Upper lobe of left lung (tissue), 6 donors: ENCODE measurements at regions not wholly inside any gene's neighbourhood (a gene's known extent, or its start where the extent isn't known, plus 50 kb on each side); places are given as distances from the start of the nearest gene placed in this dataset.

Experiments
- ATAC-seq, 2 donors: fragments of 200-7000 bp; cut with Tn5 transposase; one replicate each; pipeline ENCODE4 v1.9.1; 2022; ENCODE audit warnings: mild to moderate bottlenecking in 2 of 2, moderate library complexity in 2 of 2; ENCODE audit not compliant: low FRiP score in 2 of 2
- DNase-seq, 2 donors: peaks; one replicate each; pipeline ENCODE4 v3.0.0-alpha.2; 2019 to 2020
- H3K27ac ChIP-seq, 4 donors: fragments of 200-600 bp; sonication (generic); one replicate each; pipeline ENCODE4 v1.5.1; 2016 to 2019
- H3K27me3 ChIP-seq, 4 donors: fragments of 200-600 bp; sonication (generic); one replicate each; pipeline ENCODE4 v1.5.1; 2017 to 2019
- H3K36me3 ChIP-seq, 4 donors: fragments of 200-600 bp; sonication (generic); one replicate each; pipeline ENCODE4 v1.5.1; 2016 to 2019
- H3K4me1 ChIP-seq, 4 donors: fragments of 200-600 bp; sonication (generic); one replicate each; pipeline ENCODE4 v1.5.1; 2018 to 2019
- H3K4me3 ChIP-seq, 4 donors: fragments of 200-600 bp; sonication (generic); one replicate each; pipeline ENCODE4 v1.5.1; 2017 to 2019; ENCODE audit warnings: mild to moderate bottlenecking in 2 of 4, moderate library complexity in 1 of 4
- H3K9me3 ChIP-seq, 4 donors: fragments of 200-600 bp; sonication (generic); one replicate each; pipeline ENCODE4 v1.5.1; 2018 to 2019
- CTCF ChIP-seq, 6 experiments: fragments of 450-650 bp in 4 of 6; fragments of 200-600 bp in 2 of 6; sonication (generic) in 2 of 6; IDR thresholded peaks; one replicate each; pipeline ENCODE4 v1.5.1; 2016 to 2019; ENCODE audit warnings: antibody characterized with exemption in 6 of 6
- EP300 ChIP-seq, 4 donors: sonication (generic); formaldehyde crosslinking; IDR thresholded peaks; one replicate each; pipeline ENCODE4 v1.5.1; 2017; ENCODE audit warnings: antibody characterized with exemption in 4 of 4, control low read depth in 2 of 4
- POLR2A ChIP-seq, 4 donors: fragments of 450-650 bp; IDR thresholded peaks; one replicate each; pipeline ENCODE4 v1.5.1; 2016 to 2017; ENCODE audit warnings: antibody characterized with exemption in 4 of 4, mild to moderate bottlenecking in 2 of 4
- POLR2AphosphoS5 ChIP-seq, 2 donors: sonication (generic); formaldehyde crosslinking; IDR thresholded peaks; one replicate each; pipeline ENCODE4 v1.5.1; 2017; ENCODE audit warnings: antibody characterized with exemption in 2 of 2
- WGBS, 2 donors: methylation state at CpG; one replicate each; pipeline ENCODE4 v1.1.5; 2017 to 2018; 5-methylcytosine and 5-hydroxymethylcytosine counted together
- donor health status: DM: no; HTN: no; CAD: no; lungs with moderate emphysema.
- donor health status: DM: no; HTN: yes; CAD: no; lungs with severe emphysema.

GRCh38 chr14:24690492-24690891 is 56.5 kb upstream of the GZMB start:
- Histone ChIP-seq H3K9me3 (no peaks in the 10 kb centered on the region), H3K27me3 (no peaks in the 10 kb centered on the region), H3K36me3 (no peaks in the 10 kb centered on the region), H3K27ac (no peak overlapping the region), H3K4me3 (no peak overlapping the region), H3K4me1 (peaks cover 0 to 2% (median 0%) of the 10 kb centered on the region in 4 donors)
- ATAC-seq (no peak), DNase-seq (no peak)
- no peak for TF ChIP-seq EP300 (IDR thresholded peaks at IDR 0.05)
- no peak for TF ChIP-seq POLR2A (IDR thresholded peaks at IDR 0.05)
- no peak for TF ChIP-seq POLR2AphosphoS5 (IDR thresholded peaks at IDR 0.05)
- no peak for TF ChIP-seq CTCF (IDR thresholded peaks at IDR 0.05)
- WGBS, 2 donors = 63 to 67% methylated on average over 3 to 4 of the region's 4 CpGs

DNA sequence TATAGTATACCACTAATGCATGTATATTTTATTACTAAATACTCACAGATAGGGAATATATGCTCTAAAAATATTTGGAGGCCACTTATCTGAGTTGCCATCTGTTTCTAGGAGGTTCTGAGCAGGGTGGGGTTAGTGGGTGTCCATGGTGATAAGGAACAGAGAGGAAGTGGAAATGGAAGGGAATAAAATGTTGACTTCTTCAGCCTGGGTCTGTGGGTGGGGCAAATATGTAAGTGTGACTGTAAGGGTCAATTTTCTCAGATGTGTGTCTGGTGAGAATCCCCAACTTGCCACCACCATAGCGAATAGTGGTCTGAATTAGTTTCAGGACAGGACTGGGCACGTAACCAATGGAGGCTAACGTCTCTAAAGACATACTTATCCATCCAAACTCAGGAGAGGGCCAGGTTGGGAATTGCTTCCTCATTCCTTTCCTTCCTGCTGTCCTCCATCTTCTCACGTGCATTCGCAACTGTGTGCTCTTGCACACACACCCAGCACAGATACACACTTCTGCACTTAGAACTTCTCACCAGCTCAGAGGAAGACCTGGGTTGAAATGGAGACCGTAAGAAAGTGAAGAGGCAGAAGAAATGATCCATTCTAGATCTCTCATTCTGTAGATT is 54.2 kb upstream of the GZMB start:
- DNase-seq = no peak
- Histone ChIP-seq H3K27ac (no peak overlapping the region), H3K9me3 (no peaks in the 10 kb centered on the region), H3K4me3 (no peak overlapping the region), H3K4me1 (no peaks in the 10 kb centered on the region), H3K36me3 (no peaks in the 10 kb centered on the region), H3K27me3 (no peaks in the 10 kb centered on the region)
- TF ChIP-seq EP300 (IDR thresholded peaks at IDR 0.05) (no peak), POLR2A (IDR thresholded peaks at IDR 0.05) (no peak), POLR2AphosphoS5 (IDR thresholded peaks at IDR 0.05) (no peak), CTCF (IDR thresholded peaks at IDR 0.05) (no peak)
- 69 to 73% methylated on average over 6 of the region's 6 CpGs for WGBS, 2 donors
- no peak for ATAC-seq
